LHCN-M2 (cell line): ENCODE measurements at regions not wholly inside any gene's neighbourhood (a gene's known extent, or its start where the extent isn't known, plus 50 kb on each side); places are given as distances from the start of the nearest gene placed in this dataset.
A peak's percentile ranks its signal among the peaks of the same experiment; 100 is the strongest.
"Not testable (repeated sequence)": the region's sequence is repeated elsewhere in the genome, so short reads cannot be mapped to it uniquely, and the experiment has no call there.

ENCODE experiments used
- DNase-seq: peaks from one replicate; pipeline ENCODE4 v3.0.0-alpha.2; 2012; ENCODE audit warnings: low read depth

DNA sequence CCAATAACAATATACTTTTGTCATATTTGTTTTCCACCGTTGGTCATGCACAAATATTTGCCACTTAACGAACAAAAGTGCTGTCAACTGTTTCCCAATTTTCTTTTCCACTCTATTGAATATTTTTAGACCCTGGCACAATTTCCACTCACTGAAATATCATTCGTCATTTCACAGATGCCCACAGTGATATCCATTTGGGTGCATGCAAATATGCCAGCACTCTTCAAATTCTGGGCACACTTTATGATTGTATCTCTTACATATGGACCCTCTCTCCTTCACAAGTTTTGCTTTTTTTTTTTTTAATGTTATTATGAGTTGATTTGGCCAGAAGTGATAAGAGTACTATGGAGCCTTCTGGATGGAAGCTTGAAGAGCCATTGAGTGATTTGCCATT, 1557.3 kb upstream of the FLRT2 start:
- no peak for DNase-seq

GRCh38 chr14:83974647-83975163, 1555.2 kb upstream of the FLRT2 start:
- DNase-seq = no peak

GRCh38 chr14:83975435-83975834, 1554.5 kb upstream of the FLRT2 start:
- no peak for DNase-seq

- DNase-seq = peak; percentile 39
Observed at GRCh38 chr14:83975841-83976770, 1553.8 kb upstream of the FLRT2 start.

DNA sequence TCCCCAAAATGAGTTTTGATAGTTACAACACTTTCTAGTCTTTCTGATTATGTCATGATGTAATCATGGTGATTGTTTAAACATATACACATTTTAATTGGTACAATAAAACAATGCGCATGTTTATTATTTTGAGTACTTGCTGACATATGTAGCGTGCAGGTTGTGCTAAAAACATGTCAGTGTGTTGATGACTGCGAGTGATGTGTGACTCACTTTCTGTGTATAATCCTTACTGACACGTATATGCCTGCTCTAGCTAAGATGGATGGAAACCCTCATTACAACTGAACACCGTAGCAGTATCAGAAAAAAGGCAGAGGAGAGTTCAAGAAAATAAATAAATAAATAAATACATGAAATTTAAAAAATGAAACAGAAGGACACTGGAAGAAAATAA, 1552.4 kb upstream of the FLRT2 start:
- DNase-seq = no peak

- DNase-seq = not testable (repeated sequence)
Observed at GRCh38 chr14:83981676-83982258, 1548.2 kb upstream of the FLRT2 start.

DNA sequence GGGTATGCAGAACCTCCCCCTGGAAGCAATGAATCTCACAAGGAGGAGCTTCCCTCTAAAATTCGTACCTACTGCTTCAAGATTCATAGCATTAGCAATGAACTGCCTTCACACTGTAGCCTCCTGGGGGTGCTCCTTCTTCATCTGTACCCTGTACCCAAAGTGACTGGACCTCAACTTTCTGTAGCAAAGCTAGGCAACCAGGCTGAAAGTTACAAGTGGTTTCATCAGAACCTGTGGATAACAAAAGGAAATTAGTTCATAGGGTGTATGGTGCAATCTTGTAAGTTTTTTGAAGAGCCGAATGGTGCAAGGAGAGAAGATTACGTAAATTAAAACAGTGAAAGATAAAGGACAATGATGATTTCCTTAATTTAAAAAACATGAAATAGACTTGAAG, 1541.7 kb upstream of the FLRT2 start:
- no peak for DNase-seq

DNA sequence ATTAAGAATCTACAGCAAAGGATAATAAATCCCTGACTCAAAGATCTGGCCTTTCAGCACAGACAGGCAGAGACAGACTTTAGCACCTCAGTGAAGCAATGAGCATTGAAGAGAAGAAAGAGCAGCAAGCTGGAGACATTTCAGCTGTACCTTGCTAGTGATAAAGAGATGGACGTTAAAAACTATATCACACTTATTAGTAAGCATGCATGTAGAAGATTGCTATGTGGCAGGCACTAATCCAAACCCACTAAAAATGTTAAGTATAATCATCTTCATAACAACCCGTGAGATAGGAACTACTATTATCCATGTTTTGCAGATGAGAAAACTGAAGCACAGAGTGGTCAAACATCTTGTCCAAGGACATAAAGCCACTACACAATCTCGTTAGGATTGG, 1538.3 kb upstream of the FLRT2 start:
- DNase-seq = no peak

- peak; percentile 30 for DNase-seq
Observed at GRCh38 chr14:83992857-83993256, 1537.1 kb upstream of the FLRT2 start.

- DNase-seq = no peak
Observed at GRCh38 chr14:83993545-83993944, 1536.4 kb upstream of the FLRT2 start.

DNA sequence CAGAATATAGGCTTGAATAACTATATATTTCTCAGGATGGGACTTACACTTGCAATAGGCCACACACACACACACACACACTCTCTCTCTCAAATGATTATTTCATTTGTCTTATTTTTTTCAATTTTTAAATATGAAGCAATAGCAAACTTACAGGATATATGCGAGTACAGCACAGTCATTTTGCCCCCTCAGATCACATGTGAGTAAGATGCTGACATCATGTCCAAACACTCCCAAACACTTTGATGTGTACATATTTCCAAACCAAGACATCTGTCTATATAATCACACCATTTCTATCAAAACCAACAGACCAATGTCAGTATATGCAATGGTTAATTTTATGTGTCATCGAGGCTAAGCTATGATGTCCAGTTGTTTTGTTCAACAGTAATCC, 1535.9 kb upstream of the FLRT2 start:
- peak; percentile 64 for DNase-seq

DNA sequence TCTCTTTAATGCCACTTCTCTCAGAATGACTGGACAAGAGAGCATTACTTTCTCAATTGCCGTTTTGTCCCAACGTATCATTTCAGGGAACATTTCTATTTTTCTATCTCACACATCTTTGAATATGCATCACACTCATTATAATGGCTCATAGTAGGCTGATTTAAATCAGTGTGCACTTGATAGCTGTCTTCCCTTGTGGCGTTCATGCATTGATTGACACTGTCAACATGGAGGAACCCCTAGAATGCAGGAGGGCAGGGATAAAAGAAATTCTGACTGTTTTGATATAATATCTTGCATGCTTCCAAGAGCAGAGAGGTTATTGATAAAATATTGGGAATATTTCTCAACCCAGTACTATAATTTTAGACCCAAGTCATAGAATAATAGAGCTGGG, 1528.9 kb upstream of the FLRT2 start:
- DNase-seq = no peak

- peak; percentile 2 for DNase-seq
Observed at GRCh38 chr14:84003346-84003745, 1526.6 kb upstream of the FLRT2 start.

DNA sequence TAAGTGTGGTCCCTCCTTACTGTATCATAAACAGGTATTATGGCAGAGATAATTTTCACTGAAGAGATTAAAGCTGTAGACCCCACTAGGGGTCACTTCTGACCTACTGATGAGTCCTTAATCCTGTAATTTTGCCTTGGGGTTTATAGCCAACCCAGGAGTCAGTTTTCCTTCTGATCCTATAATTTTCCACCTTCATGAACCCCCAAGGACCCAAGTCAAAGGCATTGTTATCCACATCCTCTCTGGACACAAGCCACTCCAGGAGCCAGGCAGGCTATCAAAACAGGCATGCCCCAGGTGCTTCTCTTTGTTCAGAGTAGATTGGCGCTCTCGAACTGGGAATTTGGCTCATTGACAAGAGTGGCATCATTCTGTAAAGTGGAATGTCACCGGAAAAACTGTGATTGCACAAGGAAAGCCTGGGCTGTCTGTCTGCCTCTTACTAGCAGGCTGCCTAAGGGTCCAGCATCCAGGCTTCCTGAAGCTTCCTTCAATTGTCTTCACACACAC, 1523.2 kb upstream of the FLRT2 start:
- peak; percentile 13 for DNase-seq

GRCh38 chr14:84013424-84013823, 1516.5 kb upstream of the FLRT2 start:
- DNase-seq = no peak

DNA sequence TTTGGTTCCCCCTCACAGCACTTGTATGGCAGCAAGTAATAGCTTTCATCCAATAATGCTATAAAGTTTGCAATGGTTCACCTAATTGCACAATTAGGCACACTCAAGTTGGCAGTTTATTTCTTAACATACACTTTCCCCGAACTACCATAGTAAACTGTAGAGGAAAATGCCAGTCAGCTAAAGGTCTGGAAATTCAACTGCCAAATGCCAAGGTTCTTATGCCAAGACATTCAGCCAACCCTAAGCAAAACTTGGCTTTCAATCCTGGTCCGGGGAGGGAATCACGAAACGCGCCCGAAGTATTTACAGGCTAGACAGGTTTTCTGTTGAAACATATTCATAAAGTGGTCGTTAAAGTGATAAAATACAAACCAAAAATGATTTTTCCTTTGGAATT, 1512.4 kb upstream of the FLRT2 start:
- DNase-seq = no peak

DNA sequence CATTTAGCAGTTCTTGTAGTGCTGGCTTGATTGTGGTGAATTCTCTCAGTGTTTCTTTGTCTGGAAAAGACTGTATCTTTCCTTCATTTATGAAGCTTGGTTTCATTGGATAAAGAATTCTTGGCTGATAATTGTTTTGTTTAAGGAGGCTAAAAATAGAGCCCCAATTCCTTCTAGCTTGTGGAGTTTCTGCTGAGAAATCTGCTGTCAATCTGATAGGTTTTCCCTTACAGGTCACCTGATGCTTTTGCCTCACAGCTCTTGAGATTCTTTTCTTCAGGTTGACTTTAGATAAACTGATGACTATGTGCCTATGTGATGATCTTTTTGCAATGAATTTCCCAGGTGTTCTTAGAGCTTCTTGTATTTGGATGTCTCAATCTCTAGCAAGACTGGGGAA, 1508.5 kb upstream of the FLRT2 start:
- DNase-seq = no peak

DNA sequence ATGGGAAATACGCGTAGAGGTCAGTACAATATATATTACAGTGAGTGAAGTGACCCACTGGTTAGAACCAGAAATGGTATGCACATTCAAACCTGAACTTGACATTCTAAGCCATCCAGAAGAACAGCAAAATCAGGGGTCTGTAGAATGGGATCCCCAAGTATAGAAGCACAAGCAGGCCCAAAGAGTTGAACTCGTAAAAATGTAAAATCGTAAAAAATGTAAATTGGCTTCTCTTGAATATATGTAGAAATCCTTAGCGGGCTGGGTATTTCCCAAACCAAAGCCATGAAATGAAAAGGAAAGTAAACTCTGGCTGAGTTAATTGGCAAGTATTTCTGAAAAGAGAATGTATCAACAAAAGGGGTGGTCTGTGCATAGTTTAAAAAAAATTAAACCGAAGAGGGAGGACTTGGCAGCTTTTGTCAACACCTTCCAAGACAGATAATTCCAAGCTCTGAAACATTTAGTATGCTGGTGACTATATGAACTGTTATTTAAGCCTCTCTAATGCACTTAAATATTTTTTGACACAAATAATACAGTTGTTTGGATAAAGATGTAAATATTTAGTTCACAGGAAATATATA, 1505.6 kb upstream of the FLRT2 start:
- no peak for DNase-seq

GRCh38 chr14:84025106-84026012, 1504.6 kb upstream of the FLRT2 start:
- DNase-seq = no peak

- no peak for DNase-seq
Observed at GRCh38 chr14:84027351-84027750, 1502.6 kb upstream of the FLRT2 start.

DNA sequence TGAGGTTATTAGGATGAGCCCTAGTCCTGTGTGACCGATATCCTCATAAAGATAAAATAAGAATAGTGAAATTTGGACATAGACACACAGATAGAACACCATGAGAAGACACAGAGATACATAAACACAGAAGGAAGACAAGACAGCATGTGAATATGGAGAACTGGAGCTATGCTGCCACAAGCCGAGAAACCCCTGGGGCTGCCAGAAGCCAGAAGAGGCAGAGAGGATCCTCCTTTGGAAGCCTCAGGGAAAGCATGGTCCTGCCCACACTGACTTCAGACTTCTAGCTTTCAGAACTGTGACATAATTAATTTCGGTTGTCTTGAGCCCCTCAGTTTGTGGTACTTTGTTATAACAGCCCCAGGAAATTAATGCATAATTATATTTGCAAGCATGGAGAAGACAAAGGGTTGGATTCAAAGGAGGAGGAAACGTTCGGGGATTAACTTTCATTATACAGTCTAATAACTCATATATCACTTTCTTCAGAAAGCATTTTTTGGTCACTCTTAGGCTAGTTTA, 1501.8 kb upstream of the FLRT2 start:
- no peak for DNase-seq
